IMR-90 (cell line): ENCODE measurements at regions not wholly inside any gene's neighbourhood (a gene's known extent, or its start where the extent isn't known, plus 50 kb on each side); places are given as distances from the start of the nearest gene placed in this dataset.

Experiments used
- ATAC-seq: fragments of 200-7000 bp; cut with Tn5 transposase; 2 replicates; pipeline ENCODE4 v1.9.1; 2020; ENCODE audit warnings: low read depth, mild to moderate bottlenecking, moderate library complexity
- BruUV-seq: library from RNA; stranded (reverse); fragments of 400-500 nt; replicated peaks from 2 replicates; lab custom pipeline; 2021; lab: Mats Ljungman, UMichigan
- CTCF ChIA-PET: fragments of 300-600 bp; formaldehyde crosslinking; extraction: SDS; loops from one replicate; lab custom pipeline; 2021; ENCODE audit warnings: antibody characterized with exemption; lab: Yijun Ruan, JAX
- POLR2A ChIA-PET: fragments of 300-600 bp; sonication (Branson Sonifier 250); formaldehyde crosslinking; loops from one replicate; lab custom pipeline; 2022; ENCODE audit warnings: antibody characterized with exemption; ENCODE audit not compliant: unreplicated experiment; lab: Charles Lee
- DNase-seq: peaks from one replicate; pipeline ENCODE4 v3.0.0; 2013
- H2AFZ ChIP-seq: replicated peaks from 2 replicates; pipeline ENCODE3; 2013; ENCODE audit warnings: low read length, mild to moderate bottlenecking; ENCODE audit not compliant: poor library complexity
- H2AK5ac ChIP-seq: 2 replicates; pipeline ENCODE4 v1.6.1; 2013; ENCODE audit warnings: low read depth, low read length, inconsistent platforms
- H2AK9ac ChIP-seq: replicated peaks from 2 replicates; pipeline ENCODE3; 2013; ENCODE audit warnings: mild to moderate bottlenecking, low read depth, low read length, moderate library complexity; ENCODE audit not compliant: poor library complexity
- H2BK120ac ChIP-seq: 2 replicates; pipeline ENCODE4 v1.6.1; 2013; ENCODE audit warnings: low read depth, low read length, inconsistent platforms
- H2BK15ac ChIP-seq: 3 replicates; pipeline ENCODE4 v1.6.1; 2013; ENCODE audit warnings: low read depth, low read length, inconsistent platforms
- H2BK20ac ChIP-seq: 2 replicates; pipeline ENCODE4 v1.6.1; 2013; ENCODE audit warnings: low read depth, mild to moderate bottlenecking, inconsistent platforms, low read length, moderate library complexity
- H2BK5ac ChIP-seq: 2 replicates; pipeline ENCODE4 v1.6.1; 2013; ENCODE audit warnings: mild to moderate bottlenecking, low read depth, low read length, inconsistent platforms; ENCODE audit not compliant: poor library complexity, severe bottlenecking
- H3K14ac ChIP-seq: replicated peaks from 2 replicates; pipeline ENCODE4 v1.6.1; 2013; ENCODE audit warnings: low read depth, low read length, inconsistent platforms
- H3K18ac ChIP-seq: 2 replicates; pipeline ENCODE4 v1.6.1; 2013; ENCODE audit warnings: low read depth, low read length, control low read depth
- H3K23ac ChIP-seq: 2 replicates; pipeline ENCODE4 v1.6.1; 2013; ENCODE audit warnings: low read depth, low read length, inconsistent platforms
- H3K27ac ChIP-seq: 2 replicates; pipeline ENCODE4 v1.5.1; 2013; ENCODE audit warnings: mild to moderate bottlenecking, control low read depth, low read length; ENCODE audit not compliant: insufficient read depth
- H3K27me3 ChIP-seq: 2 replicates; pipeline ENCODE4 v1.6.1; 2013; ENCODE audit warnings: low read length; ENCODE audit not compliant: control insufficient read depth, insufficient read depth
- H3K36me3 ChIP-seq: 2 replicates; pipeline ENCODE4 v1.6.1; 2013; ENCODE audit warnings: low read length, mixed read lengths; ENCODE audit not compliant: control insufficient read depth, insufficient read depth
- H3K4ac ChIP-seq: 2 replicates; pipeline ENCODE4 v1.6.1; 2013; ENCODE audit warnings: low read depth, low read length, inconsistent platforms
- H3K4me1 ChIP-seq: 2 replicates; pipeline ENCODE4 v1.6.1; 2013; ENCODE audit warnings: low read length, mixed read lengths; ENCODE audit not compliant: control insufficient read depth, insufficient read depth
- H3K4me2 ChIP-seq: 2 replicates; pipeline ENCODE4 v1.6.1; 2013; ENCODE audit warnings: low read depth, mild to moderate bottlenecking, control low read depth, low read length, moderate library complexity
- H3K4me3 ChIP-seq: 2 replicates; pipeline ENCODE4 v1.5.1; 2013; ENCODE audit warnings: low read depth, mild to moderate bottlenecking, control low read depth, low read length, moderate library complexity; ENCODE audit not compliant: insufficient read depth
- H3K56ac ChIP-seq: 2 replicates; pipeline ENCODE4 v1.6.1; 2013; ENCODE audit warnings: low read length, inconsistent platforms; ENCODE audit not compliant: insufficient read depth; ENCODE audit errors: extremely low read depth
- H3K79me1 ChIP-seq, 2 experiments: 2 replicates each; pipeline ENCODE4 v1.6.1; 2013; ENCODE audit warnings: low read length in 2 of 2, inconsistent platforms in 1 of 2, low read depth in 1 of 2
- H3K9ac ChIP-seq: 2 replicates; pipeline ENCODE4 v1.6.1; 2013; ENCODE audit warnings: low read depth, low read length, control low read depth
- H3K9me1 ChIP-seq: 2 replicates; pipeline ENCODE4 v1.6.1; 2013; ENCODE audit warnings: low read length, inconsistent platforms; ENCODE audit not compliant: insufficient read depth
- H3K9me3 ChIP-seq: 2 replicates; pipeline ENCODE4 v1.6.1; 2013; ENCODE audit warnings: low read length; ENCODE audit not compliant: control insufficient read depth, insufficient read depth
- H4K20me1 ChIP-seq: 2 replicates; pipeline ENCODE4 v1.6.1; 2013; ENCODE audit warnings: low read length, inconsistent platforms; ENCODE audit not compliant: insufficient read depth
- H4K5ac ChIP-seq: 2 replicates; pipeline ENCODE4 v1.6.1; 2013; ENCODE audit warnings: mild to moderate bottlenecking, low read depth, low read length, control low read depth
- H4K8ac ChIP-seq, 2 experiments: 2 replicates each; pipeline ENCODE4 v1.6.1; 2013; ENCODE audit warnings: low read depth in 2 of 2, low read length in 2 of 2, control low read depth in 1 of 2, inconsistent platforms in 1 of 2
- H4K91ac ChIP-seq: 2 replicates; pipeline ENCODE4 v1.6.1; 2013; ENCODE audit warnings: low read depth, low read length, inconsistent platforms; ENCODE audit not compliant: insufficient read depth
- MAFK ChIP-seq: IDR thresholded peaks from 2 replicates; pipeline ENCODE4 v1.6.1; 2012; ENCODE audit warnings: low read depth, low read length, improper control_type of control experiment
- RAD21 ChIP-seq: IDR thresholded peaks from 2 replicates; pipeline ENCODE4 v1.6.1; 2012; ENCODE audit warnings: low read length, improper control_type of control experiment
- RFX5 ChIP-seq: IDR thresholded peaks from 2 replicates; pipeline ENCODE4 v1.8.0; 2012; ENCODE audit warnings: low read depth, mild to moderate bottlenecking, low read length, moderate library complexity
- WGBS, 2 experiments: methylation state at CpG; one replicate each; pipeline versions ENCODE4 v1.1.5 to v1.1.7; 2013; ENCODE audit warnings: missing lambda C conversion rate in 2 of 2; ENCODE audit not compliant: insufficient read length in 1 of 2; ENCODE audit errors: extremely low coverage in 2 of 2; 5-methylcytosine and 5-hydroxymethylcytosine counted together
- dilution Hi-C: fragments of 300-500 bp; cut with HindIII; formaldehyde crosslinking; loops from one replicate; pipeline ENCODE4 v1.14.3; 2018; ENCODE audit warnings: low sequenced_read_pairs; ENCODE audit not compliant: unreplicated experiment
- in situ Hi-C: fragments of 300-500 bp; cut with MboI; formaldehyde crosslinking; loops from 3 replicates; pipeline ENCODE4 v1.14.3; 2019; ENCODE audit warnings: low sequenced_read_pairs, inconsistent platforms, mixed read lengths
- intact Hi-C: fragments of 100-400 bp; cut with micrococcal nuclease; formaldehyde crosslinking; loops from 2 replicates; pipeline ENCODE4 v1.10.0; 2022

DNA sequence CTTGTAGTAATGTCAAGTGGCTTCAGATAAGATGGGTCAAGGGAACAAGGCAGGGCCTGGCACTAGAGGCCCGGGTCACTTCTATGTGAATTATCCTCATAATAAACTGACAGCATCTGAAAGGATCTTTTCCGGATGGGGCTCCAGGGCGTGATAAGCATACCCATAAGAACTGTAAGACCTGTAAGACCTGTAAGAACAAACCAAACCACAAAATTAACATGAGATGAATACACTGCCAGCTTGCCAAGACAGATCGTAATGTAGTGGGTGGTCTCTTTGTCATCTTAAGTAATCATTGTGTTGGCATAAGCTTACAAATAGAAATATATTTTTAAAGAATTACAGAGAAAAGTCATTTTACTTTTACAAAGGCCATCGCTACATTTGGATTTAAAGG, 334.9 kb downstream of the RFPL4B start:
- Histone ChIP-seq H3K27me3 (no peaks in the 10 kb centered on the region), H3K4me1 (peaks cover 4% of the 10 kb centered on the region), H4K5ac (no peak overlapping the region), H3K9ac (no peak overlapping the region), H4K91ac (no peak overlapping the region; the same call in 1 of the 2 replicates), H3K56ac (no peak overlapping the region), H3K27ac (no peak overlapping the region), H3K4ac (peak overlapping the region; percentile 33; the same call in 1 of the 2 replicates), H3K4me3 (no peak overlapping the region), H2BK5ac (peak overlapping the region; percentile 19), H3K9me1 (peaks cover 2% of the 10 kb centered on the region), H3K79me1 (no peaks in the 10 kb centered on the region), H2AK5ac (peak overlapping the region; percentile 27; the same call in 1 of the 2 replicates), H2AK9ac (no peak overlapping the region), H3K4me2 (no peak overlapping the region), H3K23ac (0 out of 2 replicates have a peak overlapping the region, but pooled peaks have one; percentile 24), H3K14ac (no peak overlapping the region), H2BK120ac (peak overlapping the region; percentile 68), H2BK15ac (peak overlapping the region; percentile 94; the same call in 2 of the 3 replicates), H3K9me3 (no peaks in the 10 kb centered on the region), H4K20me1 (no peaks in the 10 kb centered on the region), H2AFZ (no peak overlapping the region), H4K8ac (no peak overlapping the region), H3K18ac (0 out of 2 replicates have a peak overlapping the region, but pooled peaks have one; percentile 60), H2BK20ac (peak overlapping the region; percentile 55), H3K36me3 (no peaks in the 10 kb centered on the region)
- dilution Hi-C loops, result no loop called here
- intact Hi-C loops, result loop anchor here (5.0 kb wide), 1 partner anchor 180 kb away; no protein-coding TSS in a partner anchor
- no TSS peak for BruUV-seq
- in situ Hi-C loops, result no loop called here
- ChIA-PET CTCF (interaction anchor here (0.5 kb wide), 1 partner anchor 30 kb away, joined by 4 read pairs; no protein-coding TSS in a partner anchor), POLR2A (no interaction called here)
- DNase-seq (no peak), ATAC-seq (no peak)
- TF ChIP-seq MAFK, result no peak
- TF ChIP-seq RFX5, result no peak
- TF ChIP-seq RAD21, result no peak
- WGBS, 2 experiments, result no CpG with 5 or more reads among the region's 5 CpGs
